Hepatocyte (in vitro differentiated cells): ENCODE measurements at regions not wholly inside any gene's neighbourhood (a gene's known extent, or its start where the extent isn't known, plus 50 kb on each side); places are given as distances from the start of the nearest gene placed in this dataset.
A peak's percentile ranks its signal among the peaks of the same experiment; 100 is the strongest.

Source experiments
- DNase-seq: peaks from one replicate; pipeline ENCODE4 v3.0.0-alpha.2; 2016; ENCODE audit warnings: low spot score
- H2AFZ ChIP-seq: fragments of 200-600 bp; sonication (generic); 2 replicates; pipeline ENCODE4 v1.6.0; 2016; ENCODE audit warnings: antibody characterized with exemption, mild to moderate bottlenecking
- H3K27ac ChIP-seq: fragments of 200-600 bp; sonication (generic); 2 replicates; pipeline ENCODE4 v1.5.1; 2016; ENCODE audit warnings: mild to moderate bottlenecking
- H3K27me3 ChIP-seq: fragments of 200-600 bp; sonication (generic); 2 replicates; pipeline ENCODE4 v1.6.1; 2016
- H3K36me3 ChIP-seq: fragments of 200-600 bp; sonication (generic); replicated peaks from 2 replicates; pipeline ENCODE4 v1.5.1; 2016; ENCODE audit warnings: low read depth; ENCODE audit not compliant: insufficient read depth
- H3K4me1 ChIP-seq: fragments of 200-600 bp; sonication (generic); 2 replicates; pipeline ENCODE4 v1.5.1; 2016; ENCODE audit warnings: mild to moderate bottlenecking, moderate library complexity; ENCODE audit not compliant: insufficient read depth
- H3K4me2 ChIP-seq: fragments of 200-600 bp; sonication (generic); 2 replicates; pipeline ENCODE4 v1.6.0; 2016
- H3K4me3 ChIP-seq: fragments of 200-600 bp; sonication (generic); 2 replicates; pipeline ENCODE4 v1.5.1; 2016; ENCODE audit warnings: mild to moderate bottlenecking
- H3K79me2 ChIP-seq: fragments of 200-600 bp; sonication (generic); 2 replicates; pipeline ENCODE4 v1.6.0; 2017; ENCODE audit warnings: mild to moderate bottlenecking
- H3K9me2 ChIP-seq: fragments of 200-600 bp; sonication (generic); replicated peaks from 2 replicates; pipeline ENCODE4 v1.6.0; 2017; ENCODE audit warnings: mild to moderate bottlenecking; ENCODE audit not compliant: insufficient read depth
- H3K9me3 ChIP-seq: fragments of 200-600 bp; sonication (generic); 2 replicates; pipeline ENCODE4 v1.5.1; 2016; ENCODE audit warnings: low read depth, mild to moderate bottlenecking
- H4K20me1 ChIP-seq: fragments of 200-600 bp; sonication (generic); 2 replicates; pipeline ENCODE4 v1.6.0; 2016; ENCODE audit warnings: mild to moderate bottlenecking; ENCODE audit not compliant: insufficient read depth, poor library complexity, severe bottlenecking
- EZH2 ChIP-seq: fragments of 200-600 bp; sonication (generic); IDR thresholded peaks from 2 replicates; pipeline ENCODE4 v1.6.1; 2016; ENCODE audit warnings: antibody characterized with exemption, mild to moderate bottlenecking, borderline replicate concordance
- EZH2phosphoT487 ChIP-seq: fragments of 200-600 bp; sonication (generic); IDR thresholded peaks from one replicate; pipeline ENCODE4 v1.6.1; 2018; ENCODE audit warnings: antibody characterized with exemption, mild to moderate bottlenecking, low read depth, moderate library complexity; ENCODE audit not compliant: unreplicated experiment, severe bottlenecking
- WGBS: methylation state at CpG from one replicate; pipeline ENCODE4 v1.1.6; 2016; ENCODE audit warnings: low lambda C conversion rate; ENCODE audit errors: missing lambda C conversion rate; 5-methylcytosine and 5-hydroxymethylcytosine counted together
- TF ChIP-seq, protein P1 (sequence below): fragments of 200-600 bp; sonication (generic); IDR thresholded peaks from 2 replicates; pipeline ENCODE4 v1.5.1; 2016; ENCODE audit warnings: antibody characterized with exemption, mild to moderate bottlenecking; ENCODE audit not compliant: poor library complexity

DNA sequence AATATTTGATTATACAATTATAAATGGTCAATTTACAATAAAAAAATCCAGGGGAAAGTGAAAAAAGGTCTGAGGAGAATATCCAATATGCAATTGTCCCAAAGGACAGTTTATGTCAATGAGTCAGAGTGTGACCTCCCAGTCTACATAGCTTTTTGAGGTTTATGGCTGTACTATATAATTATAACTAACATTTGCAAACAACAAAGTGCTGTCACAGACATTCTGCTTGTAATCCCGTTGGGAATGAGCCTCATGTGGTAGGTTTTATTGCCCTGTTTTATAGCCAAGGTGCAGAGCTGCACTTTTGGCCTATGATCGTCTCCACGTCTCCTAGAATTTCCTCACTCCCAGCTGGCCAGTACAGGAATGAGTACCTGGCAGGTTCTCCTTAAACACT lies 103.8 kb downstream of the ADSS2 start:
- Histone ChIP-seq H3K9me3 (no peaks in the 10 kb centered on the region), H3K27me3 (no peaks in the 10 kb centered on the region), H3K4me3 (no peak overlapping the region), H3K9me2 (no peaks in the 10 kb centered on the region), H2AFZ (no peak overlapping the region), H3K4me1 (peaks cover 9% of the 10 kb centered on the region), H3K79me2 (no peaks in the 10 kb centered on the region), H3K36me3 (no peaks in the 10 kb centered on the region), H3K27ac (peak overlapping the region; percentile 65), H3K4me2 (no peak overlapping the region), H4K20me1 (no peaks in the 10 kb centered on the region)
- 35% methylated on average over 3 of the region's 3 CpGs for WGBS
- TF ChIP-seq EZH2, result no peak
- TF ChIP-seq EZH2phosphoT487, result no peak
- TF ChIP-seq, protein P1, sequence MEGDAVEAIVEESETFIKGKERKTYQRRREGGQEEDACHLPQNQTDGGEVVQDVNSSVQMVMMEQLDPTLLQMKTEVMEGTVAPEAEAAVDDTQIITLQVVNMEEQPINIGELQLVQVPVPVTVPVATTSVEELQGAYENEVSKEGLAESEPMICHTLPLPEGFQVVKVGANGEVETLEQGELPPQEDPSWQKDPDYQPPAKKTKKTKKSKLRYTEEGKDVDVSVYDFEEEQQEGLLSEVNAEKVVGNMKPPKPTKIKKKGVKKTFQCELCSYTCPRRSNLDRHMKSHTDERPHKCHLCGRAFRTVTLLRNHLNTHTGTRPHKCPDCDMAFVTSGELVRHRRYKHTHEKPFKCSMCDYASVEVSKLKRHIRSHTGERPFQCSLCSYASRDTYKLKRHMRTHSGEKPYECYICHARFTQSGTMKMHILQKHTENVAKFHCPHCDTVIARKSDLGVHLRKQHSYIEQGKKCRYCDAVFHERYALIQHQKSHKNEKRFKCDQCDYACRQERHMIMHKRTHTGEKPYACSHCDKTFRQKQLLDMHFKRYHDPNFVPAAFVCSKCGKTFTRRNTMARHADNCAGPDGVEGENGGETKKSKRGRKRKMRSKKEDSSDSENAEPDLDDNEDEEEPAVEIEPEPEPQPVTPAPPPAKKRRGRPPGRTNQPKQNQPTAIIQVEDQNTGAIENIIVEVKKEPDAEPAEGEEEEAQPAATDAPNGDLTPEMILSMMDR, result no peak
- DNase-seq, result peak; percentile 73

DNA sequence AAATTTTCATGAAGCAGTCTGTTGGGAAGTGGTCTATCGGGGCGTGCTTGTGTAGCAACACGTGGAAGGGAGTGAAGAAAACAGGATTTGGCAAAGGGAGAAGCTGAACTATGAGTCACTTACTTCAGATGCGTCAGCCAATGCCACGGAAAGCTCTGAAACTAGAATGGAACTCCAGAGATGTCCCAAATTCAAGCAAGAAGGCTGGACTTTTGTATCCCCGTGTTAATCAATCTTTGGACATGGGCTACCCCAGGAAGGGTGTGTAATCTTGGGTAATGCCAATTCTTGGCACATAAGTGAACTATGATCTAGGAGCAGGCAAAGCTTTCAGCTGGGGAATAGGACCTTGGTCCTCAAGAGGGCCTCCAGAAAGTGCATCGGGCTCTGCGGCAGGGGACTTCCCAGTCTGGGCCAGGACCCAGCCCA lies 102.6 kb downstream of the ADSS2 start:
- Histone ChIP-seq H3K4me3 (no peak overlapping the region), H3K79me2 (no peaks in the 10 kb centered on the region), H3K4me1 (peaks cover 12% of the 10 kb centered on the region), H3K4me2 (no peak overlapping the region), H3K9me2 (no peaks in the 10 kb centered on the region), H3K27me3 (no peaks in the 10 kb centered on the region), H4K20me1 (no peaks in the 10 kb centered on the region), H3K9me3 (no peaks in the 10 kb centered on the region), H2AFZ (no peak overlapping the region), H3K27ac (peak overlapping the region; percentile 65), H3K36me3 (no peaks in the 10 kb centered on the region)
- 87% methylated on average over 8 of the region's 8 CpGs for WGBS
- TF ChIP-seq, protein P1, result no peak
- no peak for TF ChIP-seq EZH2phosphoT487
- no peak for DNase-seq

DNA sequence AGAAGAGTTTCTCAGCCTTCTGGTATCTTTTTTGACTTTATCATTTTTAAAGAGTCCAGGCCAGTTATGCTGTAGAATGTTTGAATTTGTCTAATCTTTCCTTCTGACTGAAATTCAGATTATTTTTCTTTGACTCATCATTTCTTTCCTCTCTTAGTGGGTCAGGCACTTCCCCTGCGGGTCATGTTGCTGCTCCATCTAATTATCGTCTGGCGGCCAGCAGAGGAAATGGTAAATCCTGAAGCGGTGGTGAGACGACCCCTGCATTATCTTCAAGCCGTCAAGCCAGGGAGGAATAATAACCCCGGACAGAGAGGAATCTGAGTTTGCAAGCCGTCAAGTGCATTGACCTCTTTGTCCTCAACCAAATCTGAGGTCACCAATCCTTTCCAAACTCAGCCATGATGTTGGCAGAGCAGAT lies 102.1 kb downstream of the ADSS2 start:
- no peak for DNase-seq
- Histone ChIP-seq H3K9me3 (no peaks in the 10 kb centered on the region), H3K79me2 (no peaks in the 10 kb centered on the region), H4K20me1 (no peaks in the 10 kb centered on the region), H3K9me2 (no peaks in the 10 kb centered on the region), H3K27me3 (no peaks in the 10 kb centered on the region), H3K4me2 (no peak overlapping the region), H2AFZ (no peak overlapping the region), H3K27ac (peak overlapping the region; percentile 65), H3K36me3 (no peaks in the 10 kb centered on the region), H3K4me3 (no peak overlapping the region), H3K4me1 (peaks cover 12% of the 10 kb centered on the region)
- TF ChIP-seq EZH2 (no peak), EZH2phosphoT487 (no peak)
- TF ChIP-seq, protein P1, result no peak
- 48% methylated on average over 8 of the region's 8 CpGs for WGBS

DNA sequence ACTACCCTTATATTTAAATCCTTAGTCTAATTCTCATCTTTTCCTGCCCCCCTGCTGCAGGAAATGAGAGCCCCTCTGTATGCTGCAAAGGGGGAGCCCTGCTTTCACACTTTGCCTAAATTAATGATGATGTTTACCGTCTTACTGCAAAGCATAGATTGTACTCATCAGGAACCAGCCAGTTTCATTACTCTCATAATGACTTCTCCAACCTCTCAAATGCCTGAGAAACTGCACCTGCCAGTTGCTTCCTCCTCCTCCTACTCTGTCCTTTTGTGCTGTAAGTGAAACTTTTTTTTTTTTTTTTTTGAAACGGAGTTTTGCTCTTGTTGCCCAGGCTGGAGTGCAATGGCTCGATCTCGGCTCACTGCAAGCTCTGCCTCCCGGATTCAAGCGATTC lies 101.7 kb downstream of the ADSS2 start:
- H3K4me3 ChIP-seq, result no peak overlapping the region
- H3K4me2 ChIP-seq, result no peak overlapping the region
- no peak overlapping the region for H3K27ac ChIP-seq
- WGBS, result 90% methylated on average over 6 of the region's 6 CpGs
- H2AFZ ChIP-seq, result no peak overlapping the region
- TF ChIP-seq EZH2 (no peak), EZH2phosphoT487 (no peak)
- TF ChIP-seq, protein P1, result no peak
- H4K20me1 ChIP-seq, result no peaks in the 10 kb centered on the region
- no peaks in the 10 kb centered on the region for H3K9me3 ChIP-seq
- no peaks in the 10 kb centered on the region for H3K27me3 ChIP-seq
- H3K9me2 ChIP-seq, result no peaks in the 10 kb centered on the region
- H3K4me1 ChIP-seq, result peaks cover 12% of the 10 kb centered on the region
- DNase-seq, result no peak
- no peaks in the 10 kb centered on the region for H3K79me2 ChIP-seq
- no peaks in the 10 kb centered on the region for H3K36me3 ChIP-seq
